K562 (cell line): ENCODE measurements at regions not wholly inside any gene's neighbourhood (a gene's known extent, or its start where the extent isn't known, plus 50 kb on each side); places are given as distances from the start of the nearest gene placed in this dataset.

Experiments
- ATF2 ChIP-seq: sonication (generic); formaldehyde crosslinking; IDR thresholded peaks from 2 replicates; pipeline ENCODE4 v1.8.1; 2022; ENCODE audit warnings: missing genetic modification reagents
- MIER1 ChIP-seq: fragments of 450-650 bp; IDR thresholded peaks from 2 replicates; pipeline ENCODE4 v1.6.1; 2016; ENCODE audit warnings: antibody characterized with exemption, mild to moderate bottlenecking, low read depth
- ZKSCAN8 ChIP-seq: fragments of 200-800 bp; sonication (Bioruptor generic); IDR thresholded peaks from 2 replicates; pipeline ENCODE4 v1.6.1; 2016; ENCODE audit warnings: missing genetic modification characterization, missing compliant biosample characterization
- TF ChIP-seq, protein P1 (sequence below), 2 experiments: fragments of 450-650 bp in 1 of 2; sonication (generic) in 1 of 2; formaldehyde crosslinking in 1 of 2; IDR thresholded peaks; 2 replicates each; pipeline versions ENCODE4 v1.7.1 to v1.9.0; 2016 to 2022; ENCODE audit warnings: inconsistent platforms in 1 of 2, mild to moderate bottlenecking in 1 of 2, missing genetic modification reagents in 1 of 2

DNA sequence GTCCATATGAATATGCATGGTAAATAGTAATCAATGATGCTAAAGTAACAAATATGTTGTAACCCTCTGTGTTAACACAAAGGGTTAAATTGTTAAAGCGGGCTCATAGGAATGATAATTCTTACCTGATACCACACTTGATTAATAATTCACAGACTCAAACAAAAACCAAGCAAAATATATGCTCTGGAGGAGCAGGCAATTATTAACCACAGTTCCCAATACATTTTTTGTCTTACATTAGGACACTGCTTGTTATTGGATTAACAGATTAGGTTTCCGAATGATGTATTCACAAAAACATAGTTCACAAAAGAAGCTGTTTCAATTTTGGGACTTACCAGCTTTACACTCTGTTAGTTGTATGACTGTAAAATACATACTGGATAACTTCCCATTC, 300.9 kb upstream of the LRRTM4 start (continued):
- TF ChIP-seq, protein P1, sequence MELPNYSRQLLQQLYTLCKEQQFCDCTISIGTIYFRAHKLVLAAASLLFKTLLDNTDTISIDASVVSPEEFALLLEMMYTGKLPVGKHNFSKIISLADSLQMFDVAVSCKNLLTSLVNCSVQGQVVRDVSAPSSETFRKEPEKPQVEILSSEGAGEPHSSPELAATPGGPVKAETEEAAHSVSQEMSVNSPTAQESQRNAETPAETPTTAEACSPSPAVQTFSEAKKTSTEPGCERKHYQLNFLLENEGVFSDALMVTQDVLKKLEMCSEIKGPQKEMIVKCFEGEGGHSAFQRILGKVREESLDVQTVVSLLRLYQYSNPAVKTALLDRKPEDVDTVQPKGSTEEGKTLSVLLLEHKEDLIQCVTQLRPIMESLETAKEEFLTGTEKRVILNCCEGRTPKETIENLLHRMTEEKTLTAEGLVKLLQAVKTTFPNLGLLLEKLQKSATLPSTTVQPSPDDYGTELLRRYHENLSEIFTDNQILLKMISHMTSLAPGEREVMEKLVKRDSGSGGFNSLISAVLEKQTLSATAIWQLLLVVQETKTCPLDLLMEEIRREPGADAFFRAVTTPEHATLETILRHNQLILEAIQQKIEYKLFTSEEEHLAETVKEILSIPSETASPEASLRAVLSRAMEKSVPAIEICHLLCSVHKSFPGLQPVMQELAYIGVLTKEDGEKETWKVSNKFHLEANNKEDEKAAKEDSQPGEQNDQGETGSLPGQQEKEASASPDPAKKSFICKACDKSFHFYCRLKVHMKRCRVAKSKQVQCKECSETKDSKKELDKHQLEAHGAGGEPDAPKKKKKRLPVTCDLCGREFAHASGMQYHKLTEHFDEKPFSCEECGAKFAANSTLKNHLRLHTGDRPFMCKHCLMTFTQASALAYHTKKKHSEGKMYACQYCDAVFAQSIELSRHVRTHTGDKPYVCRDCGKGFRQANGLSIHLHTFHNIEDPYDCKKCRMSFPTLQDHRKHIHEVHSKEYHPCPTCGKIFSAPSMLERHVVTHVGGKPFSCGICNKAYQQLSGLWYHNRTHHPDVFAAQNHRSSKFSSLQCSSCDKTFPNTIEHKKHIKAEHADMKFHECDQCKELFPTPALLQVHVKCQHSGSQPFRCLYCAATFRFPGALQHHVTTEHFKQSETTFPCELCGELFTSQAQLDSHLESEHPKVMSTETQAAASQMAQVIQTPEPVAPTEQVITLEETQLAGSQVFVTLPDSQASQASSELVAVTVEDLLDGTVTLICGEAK (IDR thresholded peaks at IDR 0.05) = no peak
- TF ChIP-seq, protein P1 (CRISPR knock-in tag; IDR thresholded peaks at IDR 0.05) = no peak
- TF ChIP-seq ZKSCAN8 (CRISPR knock-in tag) = no peak
- TF ChIP-seq ATF2 (CRISPR knock-in tag) = no peak
- TF ChIP-seq MIER1 = no peak
